Neuronal stem cell (in vitro differentiated cells): ENCODE measurements at regions not wholly inside any gene's neighbourhood (a gene's known extent, or its start where the extent isn't known, plus 50 kb on each side); places are given as distances from the start of the nearest gene placed in this dataset.

ENCODE experiments used
- DNase-seq: peaks from one replicate; pipeline ENCODE4 v3.0.0-alpha.2; 2013; ENCODE audit warnings: low spot score
- H2AFZ ChIP-seq: one replicate; pipeline ENCODE4 v1.6.1; 2013; ENCODE audit warnings: mild to moderate bottlenecking, low read length, inconsistent platforms
- H2AK5ac ChIP-seq: 2 replicates; pipeline ENCODE4 v1.6.1; 2013; ENCODE audit warnings: low read depth, mild to moderate bottlenecking, inconsistent platforms, low read length, moderate library complexity, mixed read lengths
- H2BK120ac ChIP-seq: 2 replicates; pipeline ENCODE4 v1.6.1; 2013; ENCODE audit warnings: low read depth, mild to moderate bottlenecking, inconsistent platforms, low read length, moderate library complexity, mixed read lengths
- H2BK12ac ChIP-seq: one replicate; pipeline ENCODE4 v1.6.1; 2013; ENCODE audit warnings: low read length, inconsistent platforms
- H2BK15ac ChIP-seq: 2 replicates; pipeline ENCODE4 v1.6.1; 2013; ENCODE audit warnings: mild to moderate bottlenecking, low read length, inconsistent platforms, mixed read lengths
- H2BK5ac ChIP-seq: one replicate; pipeline ENCODE4 v1.6.1; 2013; ENCODE audit warnings: inconsistent platforms, mild to moderate bottlenecking, low read length, moderate library complexity
- H3K14ac ChIP-seq: one replicate; pipeline ENCODE4 v1.6.1; 2013; ENCODE audit warnings: low read length, inconsistent platforms
- H3K18ac ChIP-seq: 2 replicates; pipeline ENCODE4 v1.6.1; 2013; ENCODE audit warnings: low read length, inconsistent platforms
- H3K23ac ChIP-seq: 2 replicates; pipeline ENCODE4 v1.6.1; 2013; ENCODE audit warnings: low read depth, mild to moderate bottlenecking, mixed read lengths, low read length, inconsistent platforms; ENCODE audit not compliant: poor library complexity
- H3K27ac ChIP-seq: replicated peaks from 3 replicates; pipeline ENCODE4 v1.5.1; 2013; ENCODE audit warnings: low read length, inconsistent platforms
- H3K27me3 ChIP-seq, 3 experiments: 2 replicates each; pipeline ENCODE4 v1.6.1; 2013; ENCODE audit warnings: low read length in 3 of 3, mild to moderate bottlenecking in 2 of 3, inconsistent platforms in 1 of 3, low read depth in 1 of 3, mixed read lengths in 1 of 3, moderate library complexity in 1 of 3; ENCODE audit not compliant: control insufficient read depth in 3 of 3, insufficient read depth in 3 of 3
- H3K36me3 ChIP-seq, 2 donors: replicated peaks in 1 of 2; 2 replicates each; pipeline ENCODE4 v1.6.1; 2013; ENCODE audit warnings: low read length in 2 of 2; ENCODE audit not compliant: control insufficient read depth in 2 of 2, insufficient read depth in 2 of 2
- H3K4ac ChIP-seq: 2 replicates; pipeline ENCODE4 v1.6.1; 2013; ENCODE audit warnings: inconsistent platforms, mild to moderate bottlenecking, low read length, moderate library complexity
- H3K4me1 ChIP-seq, 2 donors: 1 replicate in 1 of 2; 2 replicates in 1 of 2; pipeline ENCODE4 v1.6.1; 2013; ENCODE audit warnings: low read length in 2 of 2, low read depth in 1 of 2; ENCODE audit not compliant: control insufficient read depth in 2 of 2, insufficient read depth in 1 of 2
- H3K4me2 ChIP-seq: one replicate; pipeline ENCODE4 v1.6.1; 2013; ENCODE audit warnings: mild to moderate bottlenecking, low read length, inconsistent platforms; ENCODE audit not compliant: insufficient read depth, poor library complexity, severe bottlenecking
- H3K4me3 ChIP-seq, 2 donors: 2 replicates each; pipeline ENCODE4 v1.5.1; 2013; ENCODE audit warnings: low read length in 2 of 2, mild to moderate bottlenecking in 2 of 2, inconsistent platforms in 1 of 2, moderate library complexity in 1 of 2
- H3K79me1 ChIP-seq: one replicate; pipeline ENCODE4 v1.6.1; 2013; ENCODE audit warnings: low read depth, mild to moderate bottlenecking, inconsistent platforms, low read length, moderate library complexity
- H3K9ac ChIP-seq: one replicate; pipeline ENCODE4 v1.6.1; 2013; ENCODE audit warnings: mild to moderate bottlenecking, low read depth, low read length, inconsistent platforms; ENCODE audit not compliant: poor library complexity
- H3K9me3 ChIP-seq, 2 donors: replicated peaks in 1 of 2; 2 replicates each; pipeline versions ENCODE3 to v1.6.1; 2013; ENCODE audit warnings: low read length in 2 of 2, mild to moderate bottlenecking in 2 of 2, inconsistent platforms in 1 of 2, low read depth in 1 of 2, mixed read lengths in 1 of 2, moderate library complexity in 1 of 2; ENCODE audit not compliant: control insufficient read depth in 2 of 2, insufficient read depth in 1 of 2
- H4K8ac ChIP-seq: one replicate; pipeline ENCODE4 v1.6.1; 2013; ENCODE audit warnings: low read depth, mild to moderate bottlenecking, inconsistent platforms, low read length, moderate library complexity
- H4K91ac ChIP-seq: one replicate; pipeline ENCODE4 v1.6.1; 2013; ENCODE audit warnings: low read length, low read depth, mild to moderate bottlenecking, inconsistent platforms; ENCODE audit not compliant: poor library complexity
- WGBS, 2 donors: extraction: QIAGEN DNeasy Blood & Tissue Kit; methylation state at CpG; one replicate each; pipeline ENCODE4 v1.1.7; 2013; ENCODE audit warnings: missing lambda C conversion rate in 2 of 2, mixed read lengths in 1 of 2; ENCODE audit not compliant: insufficient read length in 2 of 2, insufficient replicate concordance in 1 of 2; ENCODE audit errors: extremely low coverage in 2 of 2; 5-methylcytosine and 5-hydroxymethylcytosine counted together

GRCh38 chr12:111193496-111193895 is 175.4 kb downstream of the PHETA1 start:
- peaks cover 6% of the 10 kb centered on the region in 2 donors for H3K4me1 ChIP-seq
- H2BK15ac ChIP-seq = no peak overlapping the region
- H3K27me3 ChIP-seq = no peaks in the 10 kb centered on the region
- H3K36me3 ChIP-seq = no peaks in the 10 kb centered on the region
- no peak overlapping the region for H2BK120ac ChIP-seq
- no peaks in the 10 kb centered on the region for H3K9me3 ChIP-seq
- H3K4me2 ChIP-seq = no peak overlapping the region
- no peak overlapping the region for H3K18ac ChIP-seq
- H2AFZ ChIP-seq = peak overlapping the region; percentile 13
- H3K23ac ChIP-seq = no peak overlapping the region
- H2BK5ac ChIP-seq = peak overlapping the region; percentile 39
- H3K27ac ChIP-seq = no peak overlapping the region
- no peak overlapping the region for H2BK12ac ChIP-seq
- H3K9ac ChIP-seq = no peak overlapping the region
- no CpG with 5 or more reads among the region's 14 CpGs for WGBS, 2 donors
- no peak overlapping the region for H4K91ac ChIP-seq
- H3K14ac ChIP-seq = no peak overlapping the region
- H3K4ac ChIP-seq = no peak overlapping the region
- no peak overlapping the region for H3K4me3 ChIP-seq
- no peaks in the 10 kb centered on the region for H3K79me1 ChIP-seq
- no peak for DNase-seq
- no peak overlapping the region for H4K8ac ChIP-seq
- H2AK5ac ChIP-seq = no peak overlapping the region

- H3K14ac ChIP-seq = no peak overlapping the region
- H3K9ac ChIP-seq = no peak overlapping the region
- H3K27me3 ChIP-seq = no peaks in the 10 kb centered on the region
- H2BK12ac ChIP-seq = no peak overlapping the region
- no peak overlapping the region for H4K8ac ChIP-seq
- H3K27ac ChIP-seq = no peak overlapping the region
- H3K79me1 ChIP-seq = no peaks in the 10 kb centered on the region
- H3K4ac ChIP-seq = no peak overlapping the region
- no peak overlapping the region for H3K18ac ChIP-seq
- no peaks in the 10 kb centered on the region for H3K36me3 ChIP-seq
- H3K4me3 ChIP-seq = no peak overlapping the region
- no peak for DNase-seq
- no peak overlapping the region for H2BK120ac ChIP-seq
- H3K9me3 ChIP-seq = no peaks in the 10 kb centered on the region
- H3K23ac ChIP-seq = no peak overlapping the region
- no peak overlapping the region for H4K91ac ChIP-seq
- H2BK15ac ChIP-seq = no peak overlapping the region
- no peak overlapping the region for H2AK5ac ChIP-seq
- WGBS, 2 donors = no CpG with 5 or more reads among the region's 8 CpGs
- no peak overlapping the region for H2BK5ac ChIP-seq
- peaks cover 6% of the 10 kb centered on the region in 2 donors for H3K4me1 ChIP-seq
- no peak overlapping the region for H3K4me2 ChIP-seq
- H2AFZ ChIP-seq = no peak overlapping the region
Observed at GRCh38 chr12:111193067-111193466, 175.8 kb downstream of the PHETA1 start.

GRCh38 chr12:111192647-111193046 is 176.2 kb downstream of the PHETA1 start:
- WGBS, 2 donors = no CpG with 5 or more reads among the region's 3 CpGs

GRCh38 chr12:111190741-111191526 is 178.0 kb downstream of the PHETA1 start:
- H2BK12ac ChIP-seq = no peak overlapping the region
- H2BK5ac ChIP-seq = no peak overlapping the region
- DNase-seq = no peak

More at GRCh38 chr12:111192647-111193046, 176.2 kb downstream of the PHETA1 start:
- Histone ChIP-seq H2AFZ (no peak overlapping the region), H3K79me1 (no peaks in the 10 kb centered on the region), H3K36me3 (no peaks in the 10 kb centered on the region), H3K27ac (no peak overlapping the region), H4K8ac (no peak overlapping the region), H3K9me3 (no peaks in the 10 kb centered on the region), H3K4me3 (no peak overlapping the region), H3K4me2 (no peak overlapping the region), H3K18ac (no peak overlapping the region), H2AK5ac (no peak overlapping the region), H3K23ac (no peak overlapping the region), H2BK15ac (no peak overlapping the region), H2BK12ac (no peak overlapping the region), H2BK120ac (no peak overlapping the region), H3K9ac (no peak overlapping the region), H3K4ac (no peak overlapping the region), H3K14ac (no peak overlapping the region), H2BK5ac (no peak overlapping the region), H3K27me3 (no peaks in the 10 kb centered on the region), H4K91ac (no peak overlapping the region), H3K4me1 (peaks cover 6% of the 10 kb centered on the region in 2 donors)
- no peak for DNase-seq

More at GRCh38 chr12:111190741-111191526, 178.0 kb downstream of the PHETA1 start:
- no peak overlapping the region for H4K8ac ChIP-seq
- no peaks in the 10 kb centered on the region for H3K79me1 ChIP-seq
- H3K4me1 ChIP-seq = peaks cover 6% of the 10 kb centered on the region in 2 donors
- no peak overlapping the region for H3K4me2 ChIP-seq
- H3K4me3 ChIP-seq = no peak overlapping the region
- H4K91ac ChIP-seq = no peak overlapping the region
- H3K18ac ChIP-seq = no peak overlapping the region
- H3K14ac ChIP-seq = no peak overlapping the region
- no peak overlapping the region for H2BK15ac ChIP-seq
- no CpG with 5 or more reads among the region's 15 CpGs for WGBS, 2 donors
- H3K4ac ChIP-seq = no peak overlapping the region
- no peak overlapping the region for H2BK120ac ChIP-seq
- H2AK5ac ChIP-seq = no peak overlapping the region
- no peak overlapping the region for H3K9ac ChIP-seq
- no peaks in the 10 kb centered on the region for H3K9me3 ChIP-seq
- no peaks in the 10 kb centered on the region for H3K27me3 ChIP-seq
- no peak overlapping the region for H3K23ac ChIP-seq
- H3K36me3 ChIP-seq = no peaks in the 10 kb centered on the region
- H2AFZ ChIP-seq = no peak overlapping the region
- H3K27ac ChIP-seq = no peak overlapping the region
